HEK293 (cell line): ENCODE measurements at regions not wholly inside any gene's neighbourhood (a gene's known extent, or its start where the extent isn't known, plus 50 kb on each side); places are given as distances from the start of the nearest gene placed in this dataset.

Experiments used
- CTCF ChIP-seq: fragments of 450-650 bp; formaldehyde crosslinking; IDR thresholded peaks from 2 replicates; pipeline ENCODE4 v1.5.1; 2016; ENCODE audit warnings: missing biosample characterization, missing genetic modification characterization
- OSR2 ChIP-seq: fragments of 450-650 bp; formaldehyde crosslinking; IDR thresholded peaks from 2 replicates; pipeline ENCODE4 v1.5.1; 2016; ENCODE audit warnings: missing biosample characterization, missing genetic modification characterization
- ZFP69B ChIP-seq: fragments of 450-650 bp; formaldehyde crosslinking; IDR thresholded peaks from 2 replicates; pipeline ENCODE4 v1.5.1; 2016; ENCODE audit warnings: missing biosample characterization, missing genetic modification characterization
- ZNF23 ChIP-seq: fragments of 450-650 bp; formaldehyde crosslinking; IDR thresholded peaks from 2 replicates; pipeline ENCODE4 v1.5.1; 2016; ENCODE audit warnings: missing biosample characterization, missing genetic modification characterization, borderline replicate concordance
- ZNF239 ChIP-seq: fragments of 450-650 bp; formaldehyde crosslinking; IDR thresholded peaks from 2 replicates; pipeline ENCODE4 v1.5.1; 2016; ENCODE audit warnings: missing biosample characterization, missing genetic modification characterization
- ZNF280D ChIP-seq: fragments of 450-650 bp; formaldehyde crosslinking; IDR thresholded peaks from 2 replicates; pipeline ENCODE4 v1.5.1; 2016; ENCODE audit warnings: missing biosample characterization, missing genetic modification characterization
- ZNF350 ChIP-seq: fragments of 450-650 bp; formaldehyde crosslinking; IDR thresholded peaks from 2 replicates; pipeline ENCODE4 v1.5.0; 2017; ENCODE audit warnings: missing biosample characterization, mild to moderate bottlenecking, missing genetic modification characterization
- ZNF621 ChIP-seq: fragments of 450-650 bp; formaldehyde crosslinking; IDR thresholded peaks from 2 replicates; pipeline ENCODE4 v1.5.1; 2017; ENCODE audit warnings: missing biosample characterization, missing genetic modification characterization

GRCh38 chr14:101362529-101363260 lies 198.6 kb upstream of the DIO3 start:
- no peak for TF ChIP-seq CTCF (tag by site-specific recombination)
- no peak for TF ChIP-seq ZNF23 (tag by site-specific recombination)
- TF ChIP-seq ZNF350 (tag by site-specific recombination), result no peak
- TF ChIP-seq ZNF621, result no peak
- TF ChIP-seq ZFP69B, result no peak
- no peak for TF ChIP-seq ZNF239 (tag by site-specific recombination)
- TF ChIP-seq OSR2, result no peak
- no peak for TF ChIP-seq ZNF280D
